Adrenal gland (tissue), 5 donors: ENCODE measurements at regions not wholly inside any gene's neighbourhood (a gene's known extent, or its start where the extent isn't known, plus 50 kb on each side); places are given as distances from the start of the nearest gene placed in this dataset.

Experiments used
- CTCF ChIP-seq, 6 experiments: fragments of 450-650 bp in 4 of 6; fragments of 200-600 bp in 2 of 6; sonication (generic) in 1 of 6; IDR thresholded peaks; 1 replicate in 5 of 6; 2 replicates in 1 of 6; pipeline versions ENCODE4 v1.5.1 to v1.8.0; 2016 to 2021; ENCODE audit warnings: antibody characterized with exemption in 6 of 6, mild to moderate bottlenecking in 2 of 6, moderate library complexity in 1 of 6
- POLR2A ChIP-seq, 2 donors: fragments of 450-650 bp; IDR thresholded peaks; one replicate each; pipeline ENCODE4 v1.6.1; 2017; ENCODE audit warnings: antibody characterized with exemption in 2 of 2, mild to moderate bottlenecking in 2 of 2, moderate library complexity in 1 of 2
- donor health status: DM: no; HTN: no; CAD: no.

GRCh38 chr13:18965347-18965855, 216.2 kb downstream of the TUBA3C start:
- no peak for TF ChIP-seq CTCF (IDR thresholded peaks at IDR 0.05)
- no peak for TF ChIP-seq POLR2A (IDR thresholded peaks at IDR 0.05)
